ENCODE measurements at regions not wholly inside any gene's neighbourhood (a gene's known extent, or its start where the extent isn't known, plus 50 kb on each side); places are given as distances from the start of the nearest gene placed in this dataset.

GRCh38 chr10:93211991-93212390 lies 138.3 kb downstream of the CYP26A1 start:
- TF ChIP-seq EZH2 (IDR thresholded peaks at IDR 0.05; ENCODE audit: borderline replicate concordance, low read depth, low read length, poor library complexity, severe bottlenecking) (no peak), CTCF (conservative IDR thresholded peaks at IDR 0.05; ENCODE audit: low read depth, low read length) (no peak)
